GM23248 (cell line): ENCODE measurements at regions not wholly inside any gene's neighbourhood (a gene's known extent, or its start where the extent isn't known, plus 50 kb on each side); places are given as distances from the start of the nearest gene placed in this dataset.

Experiments used
- EZH2 ChIP-seq: fragments of 200-600 bp; sonication (generic); IDR thresholded peaks from 2 replicates; pipeline ENCODE4 v1.6.1; 2018; ENCODE audit warnings: antibody characterized with exemption, mild to moderate bottlenecking; ENCODE audit not compliant: insufficient read depth, poor library complexity, severe bottlenecking
- EZH2phosphoT487 ChIP-seq: fragments of 200-600 bp; sonication (generic); IDR thresholded peaks from 2 replicates; pipeline ENCODE4 v1.6.1; 2018; ENCODE audit warnings: antibody characterized with exemption, moderate library complexity, mild to moderate bottlenecking, low read depth; ENCODE audit not compliant: insufficient read depth

GRCh38 chr5:124972703-124973102, 226.3 kb upstream of the ZNF608 start:
- TF ChIP-seq EZH2phosphoT487 = no peak
- no peak for TF ChIP-seq EZH2
